ENCODE measurements at regions not wholly inside any gene's neighbourhood (a gene's known extent, or its start where the extent isn't known, plus 50 kb on each side); places are given as distances from the start of the nearest gene placed in this dataset.

GRCh38 chr9:19577411-19577810, 168.6 kb downstream of the ACER2 start:
- 80% methylated on average over 3 of the region's 3 CpGs for WGBS
- H3K27ac ChIP-seq, result no peak overlapping the region
- DNase-seq (ENCODE audit: low spot score), result no peak
- TF ChIP-seq POLR2A (IDR thresholded peaks at IDR 0.05) (no peak), CTCF (IDR thresholded peaks at IDR 0.05) (no peak), POLR2AphosphoS5 (IDR thresholded peaks at IDR 0.05) (no peak)
- no peaks in the 10 kb centered on the region for H3K36me3 ChIP-seq
- H3K4me1 ChIP-seq (replicated peaks), result no peaks in the 10 kb centered on the region
- no peaks in the 10 kb centered on the region for H3K9me3 ChIP-seq
- intact Hi-C loops (cut with DNase I), result no loop called here
- H3K4me3 ChIP-seq, result no peak overlapping the region
- no peaks in the 10 kb centered on the region for H3K27me3 ChIP-seq (replicated peaks; ENCODE audit: insufficient read depth)

GRCh38 chr9:19568946-19569345, 160.1 kb downstream of the ACER2 start:
- H3K36me3 ChIP-seq, result no peaks in the 10 kb centered on the region
- TF ChIP-seq POLR2AphosphoS5 (IDR thresholded peaks at IDR 0.05), result no peak
- H3K4me3 ChIP-seq, result no peak overlapping the region
- intact Hi-C loops (cut with DNase I), result no loop called here
- WGBS, result 42% methylated on average over 3 of the region's 3 CpGs
- H3K27me3 ChIP-seq (replicated peaks; ENCODE audit: insufficient read depth), result no peaks in the 10 kb centered on the region
- no peak overlapping the region for H3K27ac ChIP-seq
- H3K4me1 ChIP-seq (replicated peaks), result no peaks in the 10 kb centered on the region
- no peaks in the 10 kb centered on the region for H3K9me3 ChIP-seq
- DNase-seq (ENCODE audit: low spot score), result no peak

GRCh38 chr9:19564396-19565061, 155.7 kb downstream of the ACER2 start:
- no peak for TF ChIP-seq POLR2A (IDR thresholded peaks at IDR 0.05)
- TF ChIP-seq POLR2AphosphoS5 (IDR thresholded peaks at IDR 0.05), result no peak
- no peak for TF ChIP-seq CTCF (IDR thresholded peaks at IDR 0.05)
- no peaks in the 10 kb centered on the region for H3K27me3 ChIP-seq (replicated peaks; ENCODE audit: insufficient read depth)
- H3K4me1 ChIP-seq (replicated peaks), result no peaks in the 10 kb centered on the region
- no peak overlapping the region for H3K27ac ChIP-seq
- no peak overlapping the region for H3K4me3 ChIP-seq
- 82% methylated on average over 3 of the region's 3 CpGs for WGBS
- no peaks in the 10 kb centered on the region for H3K36me3 ChIP-seq
- intact Hi-C loops (cut with DNase I), result no loop called here
- DNase-seq (ENCODE audit: low spot score), result no peak
- H3K9me3 ChIP-seq, result no peaks in the 10 kb centered on the region

- no peak overlapping the region for H3K27ac ChIP-seq
- no peak for TF ChIP-seq CTCF (IDR thresholded peaks at IDR 0.05)
- no peak for TF ChIP-seq POLR2AphosphoS5 (IDR thresholded peaks at IDR 0.05)
- no peak for TF ChIP-seq POLR2A (IDR thresholded peaks at IDR 0.05)
- H3K36me3 ChIP-seq, result no peaks in the 10 kb centered on the region
- H3K9me3 ChIP-seq, result no peaks in the 10 kb centered on the region
- H3K4me1 ChIP-seq (replicated peaks), result peaks cover 4% of the 10 kb centered on the region
- 87% methylated on average over 4 of the region's 4 CpGs for WGBS
- H3K27me3 ChIP-seq (replicated peaks; ENCODE audit: insufficient read depth), result no peaks in the 10 kb centered on the region
- DNase-seq (ENCODE audit: low spot score), result no peak
- intact Hi-C loops (cut with DNase I), result no loop called here
- no peak overlapping the region for H3K4me3 ChIP-seq
Measured at GRCh38 chr9:19555214-19555613, 146.4 kb downstream of the ACER2 start.

- Histone ChIP-seq H3K4me1 (replicated peaks) (peaks cover 4% of the 10 kb centered on the region), H3K27ac (no peak overlapping the region), H3K36me3 (no peaks in the 10 kb centered on the region), H3K9me3 (no peaks in the 10 kb centered on the region), H3K4me3 (no peak overlapping the region), H3K27me3 (replicated peaks; ENCODE audit: insufficient read depth) (no peaks in the 10 kb centered on the region)
- DNase-seq (ENCODE audit: low spot score), result no peak
- intact Hi-C loops (cut with DNase I), result no loop called here
- no peak for TF ChIP-seq CTCF (IDR thresholded peaks at IDR 0.05)
- TF ChIP-seq POLR2A (IDR thresholded peaks at IDR 0.05), result no peak
- TF ChIP-seq POLR2AphosphoS5 (IDR thresholded peaks at IDR 0.05), result no peak
- WGBS, result 76% methylated on average over 4 of the region's 4 CpGs
Measured at GRCh38 chr9:19554529-19554928, 145.7 kb downstream of the ACER2 start.

All from prostate gland (tissue), 2 donors.